IPS-18c (cell line): ENCODE measurements at regions not wholly inside any gene's neighbourhood (a gene's known extent, or its start where the extent isn't known, plus 50 kb on each side); places are given as distances from the start of the nearest gene placed in this dataset.
"Not testable (repeated sequence)": the region's sequence is repeated elsewhere in the genome, so short reads cannot be mapped to it uniquely, and the experiment has no call there.

Source experiments
- H3K4me3 ChIP-seq: 2 replicates; pipeline ENCODE4 v1.7.0; 2013; ENCODE audit warnings: low read depth, mild to moderate bottlenecking, low read length, moderate library complexity; ENCODE audit not compliant: insufficient read depth
- H3K9me3 ChIP-seq: one replicate; pipeline ENCODE4 v1.6.1; 2013; ENCODE audit warnings: mild to moderate bottlenecking, low read length, moderate library complexity; ENCODE audit not compliant: control insufficient read depth, insufficient read depth

GRCh38 chr15:46091860-46092450, 457.1 kb downstream of the SQOR start:
- no peaks in the 10 kb centered on the region for H3K9me3 ChIP-seq
- no peak overlapping the region for H3K4me3 ChIP-seq

DNA sequence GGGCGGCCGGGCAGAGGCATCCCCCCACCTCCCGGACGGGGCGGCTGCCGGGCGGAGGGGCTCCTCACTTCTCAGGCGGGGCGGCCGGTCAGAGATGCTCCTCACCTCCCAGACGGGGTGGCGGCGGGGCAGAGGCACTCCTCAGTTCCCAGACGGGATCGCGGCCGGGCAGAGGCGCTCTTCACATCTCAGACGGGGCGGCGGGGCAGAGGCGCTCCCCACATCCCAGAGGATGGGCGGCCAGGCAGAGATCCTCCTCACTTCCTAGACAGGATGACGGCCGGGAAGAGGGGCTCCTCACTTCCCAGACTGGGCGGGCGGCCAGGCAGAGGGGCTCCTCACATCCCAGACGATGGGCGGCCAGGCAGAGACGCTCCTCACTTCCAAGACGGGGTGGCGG, 463.2 kb downstream of the SQOR start:
- not testable (repeated sequence) for H3K9me3 ChIP-seq, H3K4me3 ChIP-seq

- Histone ChIP-seq H3K9me3 (no peaks in the 10 kb centered on the region), H3K4me3 (no peak overlapping the region)
Observed at GRCh38 chr15:46110755-46111154, 475.9 kb downstream of the SQOR start.

- no peak overlapping the region for H3K4me3 ChIP-seq
- H3K9me3 ChIP-seq = no peaks in the 10 kb centered on the region
Observed at GRCh38 chr15:46111730-46112129, 476.9 kb downstream of the SQOR start.

DNA sequence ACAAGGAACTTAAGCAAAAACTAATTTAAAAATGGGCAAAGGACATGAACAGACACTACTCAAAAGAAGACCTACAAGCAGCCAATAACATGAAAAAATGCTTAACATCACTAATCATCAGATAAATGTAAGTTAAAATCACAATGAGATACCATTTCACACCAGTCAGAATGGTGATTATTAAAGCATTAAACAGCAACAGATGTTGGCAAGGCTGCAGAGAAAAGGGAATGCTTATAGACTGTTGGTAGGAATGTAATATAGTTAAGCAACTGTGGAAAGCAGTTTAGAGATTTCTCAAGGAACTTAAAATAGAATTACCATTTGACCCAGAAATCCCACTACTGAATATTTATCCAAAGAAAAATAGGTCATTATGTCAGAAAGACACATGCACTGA, 482.2 kb downstream of the SQOR start:
- Histone ChIP-seq H3K4me3 (no peak overlapping the region), H3K9me3 (no peaks in the 10 kb centered on the region)

DNA sequence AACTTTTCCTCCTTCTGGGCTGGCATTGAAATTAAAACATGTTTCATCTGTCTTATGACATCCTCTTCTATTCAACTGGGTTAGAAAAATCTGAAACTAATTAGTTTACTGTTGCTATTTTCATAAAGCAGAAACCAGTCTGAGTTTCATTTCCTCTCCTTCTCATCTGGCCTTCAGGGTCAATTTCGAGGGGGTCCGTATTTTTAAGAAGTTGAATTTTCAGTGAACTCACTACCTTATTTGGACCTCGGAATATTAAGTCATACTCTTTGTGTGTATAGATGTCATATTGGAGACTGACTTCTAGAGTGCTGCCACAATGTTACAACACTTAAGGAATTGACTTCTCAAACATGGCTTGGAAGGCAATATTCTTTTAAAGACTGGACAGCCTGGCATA, 485.9 kb downstream of the SQOR start:
- Histone ChIP-seq H3K4me3 (no peak overlapping the region), H3K9me3 (no peaks in the 10 kb centered on the region)

DNA sequence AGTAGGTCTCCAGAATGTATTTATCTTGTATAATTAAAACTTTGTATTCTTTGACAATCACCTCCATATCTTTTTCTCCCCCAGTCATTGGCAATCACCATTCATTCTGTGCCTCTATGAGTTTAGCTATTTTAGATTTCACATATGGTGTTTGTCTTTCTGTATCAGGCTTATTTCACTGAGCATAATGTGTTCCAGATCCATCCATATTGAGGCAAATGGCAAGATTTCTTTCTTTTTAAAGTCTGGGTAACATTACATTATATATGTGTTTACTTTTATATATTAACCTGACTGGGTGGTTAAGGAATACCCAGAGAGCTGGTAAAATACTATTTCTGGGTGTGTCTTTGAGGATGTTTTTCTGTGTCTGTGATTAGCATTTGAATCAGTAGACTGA, 486.6 kb downstream of the SQOR start:
- no peak overlapping the region for H3K4me3 ChIP-seq
- H3K9me3 ChIP-seq = no peaks in the 10 kb centered on the region

DNA sequence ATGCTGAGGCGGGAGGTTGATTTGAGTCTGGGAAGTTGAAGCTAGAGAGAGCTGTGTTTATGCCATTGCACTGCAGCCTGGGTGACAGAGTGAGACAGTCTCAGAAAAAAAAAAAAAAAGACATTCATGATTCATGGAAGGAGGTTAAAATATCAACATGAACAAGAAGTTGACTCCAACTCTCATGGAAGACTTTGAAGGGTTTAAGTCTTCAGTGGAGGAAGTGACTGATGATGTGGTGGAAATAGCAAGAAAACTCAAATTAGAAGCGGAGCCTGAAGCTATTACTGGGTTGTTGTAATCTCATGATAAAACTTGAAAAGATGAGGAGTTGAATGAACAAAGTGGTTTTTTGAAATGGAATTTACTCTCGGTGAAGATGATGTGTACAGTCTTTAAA, 491.8 kb downstream of the SQOR start:
- Histone ChIP-seq H3K9me3 (no peaks in the 10 kb centered on the region), H3K4me3 (no peak overlapping the region)

- no peaks in the 10 kb centered on the region for H3K9me3 ChIP-seq
- no peak overlapping the region for H3K4me3 ChIP-seq
Observed at GRCh38 chr15:46127361-46127874, 492.6 kb downstream of the SQOR start.

DNA sequence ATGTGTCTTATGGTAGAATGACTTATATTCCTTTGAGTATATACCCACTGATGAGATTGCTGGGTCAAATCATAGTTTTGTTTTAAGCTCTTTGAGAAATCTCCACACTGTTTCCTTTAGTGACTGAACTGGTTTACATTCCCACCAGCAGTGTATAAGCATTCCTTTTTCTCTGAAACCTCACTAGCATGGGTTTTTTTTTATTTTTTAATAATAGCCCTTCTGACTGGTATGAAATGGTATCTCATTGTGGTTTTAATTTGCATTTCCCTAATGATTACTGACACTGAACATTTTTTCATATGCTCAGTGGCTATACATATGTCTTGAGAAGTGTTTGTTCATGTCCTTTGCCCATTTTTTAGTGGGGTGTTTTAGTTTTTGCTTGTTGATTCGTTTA, 494.3 kb downstream of the SQOR start:
- H3K9me3 ChIP-seq = no peaks in the 10 kb centered on the region
- H3K4me3 ChIP-seq = no peak overlapping the region

- H3K9me3 ChIP-seq = peaks cover 3% of the 10 kb centered on the region
Observed at GRCh38 chr15:46131876-46132275, 497.0 kb downstream of the SQOR start.

GRCh38 chr15:46137443-46137842, 502.6 kb downstream of the SQOR start:
- Histone ChIP-seq H3K9me3 (peaks cover 3% of the 10 kb centered on the region), H3K4me3 (no peak overlapping the region)

More at GRCh38 chr15:46131876-46132275, 497.0 kb downstream of the SQOR start:
- no peak overlapping the region for H3K4me3 ChIP-seq

GRCh38 chr15:46146002-46146401, 511.2 kb downstream of the SQOR start:
- Histone ChIP-seq H3K4me3 (no peak overlapping the region), H3K9me3 (no peaks in the 10 kb centered on the region)

GRCh38 chr15:46146915-46147314, 512.1 kb downstream of the SQOR start:
- H3K9me3 ChIP-seq = no peaks in the 10 kb centered on the region
- H3K4me3 ChIP-seq = no peak overlapping the region

GRCh38 chr15:46151786-46152185, 517.0 kb downstream of the SQOR start:
- Histone ChIP-seq H3K9me3 (no peaks in the 10 kb centered on the region), H3K4me3 (no peak overlapping the region)

- no peak overlapping the region for H3K4me3 ChIP-seq
- no peaks in the 10 kb centered on the region for H3K9me3 ChIP-seq
Observed at GRCh38 chr15:46166750-46167149, 531.9 kb downstream of the SQOR start.

GRCh38 chr15:46170326-46170725, 535.5 kb downstream of the SQOR start:
- H3K9me3 ChIP-seq = no peaks in the 10 kb centered on the region
- no peak overlapping the region for H3K4me3 ChIP-seq

DNA sequence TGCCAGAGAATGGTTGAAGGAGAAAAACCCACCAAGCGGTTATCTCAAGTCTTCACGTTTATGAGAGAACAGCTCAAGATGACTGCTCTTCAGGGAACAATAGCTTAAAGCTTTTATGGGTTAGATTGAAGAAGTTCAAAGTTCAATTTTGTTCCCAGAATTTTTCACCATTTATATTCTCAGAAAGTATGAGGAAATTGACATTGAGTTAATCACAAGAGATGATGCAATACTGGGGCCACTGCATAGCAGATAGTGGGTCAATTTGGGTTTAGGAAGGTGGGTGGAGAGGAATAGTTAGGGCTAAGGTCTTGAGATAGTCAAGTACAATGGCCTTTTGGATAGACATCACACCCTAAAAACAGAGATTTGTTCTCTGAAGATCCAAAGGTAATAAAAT, 539.3 kb downstream of the SQOR start:
- Histone ChIP-seq H3K9me3 (no peaks in the 10 kb centered on the region), H3K4me3 (no peak overlapping the region)

GRCh38 chr15:46177219-46177618, 542.4 kb downstream of the SQOR start:
- no peaks in the 10 kb centered on the region for H3K9me3 ChIP-seq

More at GRCh38 chr15:46177219-46177618, 542.4 kb downstream of the SQOR start:
- no peak overlapping the region for H3K4me3 ChIP-seq
